ENCODE measurements at regions not wholly inside any gene's neighbourhood (a gene's known extent, or its start where the extent isn't known, plus 50 kb on each side); places are given as distances from the start of the nearest gene placed in this dataset.

GRCh38 chr14:53788566-53788965, 168.1 kb downstream of the BMP4 start:
- Histone ChIP-seq H4K20me1 (ENCODE audit: control insufficient read depth, insufficient read depth, low read depth, low read length) (no peaks in the 10 kb centered on the region), H3K4me1 (ENCODE audit: control insufficient read depth, low read length) (no peaks in the 10 kb centered on the region), H3K79me2 (ENCODE audit: control insufficient read depth, low read length) (no peaks in the 10 kb centered on the region), H3K27ac (ENCODE audit: low read depth, low read length) (no peak overlapping the region), H3K36me3 (ENCODE audit: control insufficient read depth, low read length) (no peaks in the 10 kb centered on the region), H3K9me3 (ENCODE audit: control insufficient read depth, insufficient read depth, low read length) (no peaks in the 10 kb centered on the region), H3K4me3 (ENCODE audit: low read length) (no peak overlapping the region), H3K4me2 (ENCODE audit: low read length) (no peak overlapping the region), H3F3A (ENCODE audit: control insufficient read depth, insufficient read depth) (no peaks in the 10 kb centered on the region), H3K9me2 (replicated peaks; ENCODE audit: control insufficient read depth, low read length) (no peaks in the 10 kb centered on the region), H3K27me3 (ENCODE audit: control insufficient read depth, low read length) (no peaks in the 10 kb centered on the region)
- TF ChIP-seq, protein P1, sequence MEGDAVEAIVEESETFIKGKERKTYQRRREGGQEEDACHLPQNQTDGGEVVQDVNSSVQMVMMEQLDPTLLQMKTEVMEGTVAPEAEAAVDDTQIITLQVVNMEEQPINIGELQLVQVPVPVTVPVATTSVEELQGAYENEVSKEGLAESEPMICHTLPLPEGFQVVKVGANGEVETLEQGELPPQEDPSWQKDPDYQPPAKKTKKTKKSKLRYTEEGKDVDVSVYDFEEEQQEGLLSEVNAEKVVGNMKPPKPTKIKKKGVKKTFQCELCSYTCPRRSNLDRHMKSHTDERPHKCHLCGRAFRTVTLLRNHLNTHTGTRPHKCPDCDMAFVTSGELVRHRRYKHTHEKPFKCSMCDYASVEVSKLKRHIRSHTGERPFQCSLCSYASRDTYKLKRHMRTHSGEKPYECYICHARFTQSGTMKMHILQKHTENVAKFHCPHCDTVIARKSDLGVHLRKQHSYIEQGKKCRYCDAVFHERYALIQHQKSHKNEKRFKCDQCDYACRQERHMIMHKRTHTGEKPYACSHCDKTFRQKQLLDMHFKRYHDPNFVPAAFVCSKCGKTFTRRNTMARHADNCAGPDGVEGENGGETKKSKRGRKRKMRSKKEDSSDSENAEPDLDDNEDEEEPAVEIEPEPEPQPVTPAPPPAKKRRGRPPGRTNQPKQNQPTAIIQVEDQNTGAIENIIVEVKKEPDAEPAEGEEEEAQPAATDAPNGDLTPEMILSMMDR (IDR thresholded peaks at IDR 0.05; ENCODE audit: low read depth, low read length, poor library complexity, severe bottlenecking), result no peak
- TF ChIP-seq EZH2phosphoT487 (IDR thresholded peaks at IDR 0.05; ENCODE audit: borderline replicate concordance, low read length), result no peak

DNA sequence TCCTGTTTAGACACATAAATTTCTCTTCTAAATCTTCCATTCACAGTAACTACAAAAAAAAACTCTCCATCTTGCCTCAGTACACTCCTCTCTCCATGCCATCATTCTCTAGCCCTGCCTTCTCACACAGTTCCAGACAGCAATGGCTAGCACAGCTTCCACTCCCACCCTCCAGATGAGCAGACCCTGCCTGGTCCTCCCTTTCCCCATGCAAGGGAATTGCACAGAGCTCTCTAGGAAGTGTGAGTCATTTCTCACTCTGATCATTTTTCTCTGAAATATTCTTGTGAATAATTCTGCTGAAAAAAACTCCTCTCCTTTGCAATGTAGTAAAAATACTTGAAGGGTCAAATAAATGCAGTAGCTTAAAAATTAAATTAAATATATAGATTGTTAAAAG, 170.6 kb downstream of the BMP4 start:
- Histone ChIP-seq H4K20me1 (ENCODE audit: control insufficient read depth, insufficient read depth, low read depth, low read length) (no peaks in the 10 kb centered on the region), H3F3A (ENCODE audit: control insufficient read depth, insufficient read depth) (no peaks in the 10 kb centered on the region), H3K4me1 (ENCODE audit: control insufficient read depth, low read length) (no peaks in the 10 kb centered on the region), H3K36me3 (ENCODE audit: control insufficient read depth, low read length) (no peaks in the 10 kb centered on the region), H3K9me3 (ENCODE audit: control insufficient read depth, insufficient read depth, low read length) (no peaks in the 10 kb centered on the region), H3K9me2 (replicated peaks; ENCODE audit: control insufficient read depth, low read length) (no peaks in the 10 kb centered on the region), H3K79me2 (ENCODE audit: control insufficient read depth, low read length) (no peaks in the 10 kb centered on the region), H3K4me2 (ENCODE audit: low read length) (no peak overlapping the region), H3K27ac (ENCODE audit: low read depth, low read length) (no peak overlapping the region), H3K4me3 (ENCODE audit: low read length) (no peak overlapping the region), H3K27me3 (ENCODE audit: control insufficient read depth, low read length) (no peaks in the 10 kb centered on the region)
- TF ChIP-seq, protein P1 (IDR thresholded peaks at IDR 0.05; ENCODE audit: low read depth, low read length, poor library complexity, severe bottlenecking), result no peak
- TF ChIP-seq EZH2phosphoT487 (IDR thresholded peaks at IDR 0.05; ENCODE audit: borderline replicate concordance, low read length), result no peak

DNA sequence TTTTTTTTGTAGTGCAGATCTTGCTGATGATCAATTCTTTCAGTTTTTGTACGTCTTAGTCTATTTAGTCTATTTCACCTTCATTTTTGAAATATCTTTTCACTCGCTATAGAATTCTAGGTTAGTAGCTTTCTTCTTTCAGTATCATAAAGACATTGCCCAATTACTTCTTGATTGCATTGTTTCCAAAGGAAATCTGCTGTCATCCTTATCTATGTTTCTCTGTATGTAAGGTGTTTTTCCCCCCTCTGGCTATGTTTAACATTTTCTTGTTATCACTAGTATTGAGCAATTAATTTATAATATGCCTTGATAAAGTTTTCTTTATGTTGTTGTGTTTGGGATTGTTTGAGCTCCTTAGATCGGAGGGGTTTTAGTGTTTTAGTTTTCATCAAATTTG, 171.9 kb downstream of the BMP4 start:
- no peaks in the 10 kb centered on the region for H4K20me1 ChIP-seq (ENCODE audit: control insufficient read depth, insufficient read depth, low read depth, low read length)
- no peaks in the 10 kb centered on the region for H3K27me3 ChIP-seq (ENCODE audit: control insufficient read depth, low read length)
- no peaks in the 10 kb centered on the region for H3K36me3 ChIP-seq (ENCODE audit: control insufficient read depth, low read length)
- H3K4me3 ChIP-seq (ENCODE audit: low read length), result no peak overlapping the region
- H3K9me3 ChIP-seq (ENCODE audit: control insufficient read depth, insufficient read depth, low read length), result no peaks in the 10 kb centered on the region
- H3K79me2 ChIP-seq (ENCODE audit: control insufficient read depth, low read length), result no peaks in the 10 kb centered on the region
- no peak overlapping the region for H3K27ac ChIP-seq (ENCODE audit: low read depth, low read length)
- TF ChIP-seq, protein P1 (IDR thresholded peaks at IDR 0.05; ENCODE audit: low read depth, low read length, poor library complexity, severe bottlenecking), result no peak
- no peak for TF ChIP-seq EZH2phosphoT487 (IDR thresholded peaks at IDR 0.05; ENCODE audit: borderline replicate concordance, low read length)
- no peaks in the 10 kb centered on the region for H3K9me2 ChIP-seq (replicated peaks; ENCODE audit: control insufficient read depth, low read length)
- H3F3A ChIP-seq (ENCODE audit: control insufficient read depth, insufficient read depth), result no peaks in the 10 kb centered on the region
- H3K4me2 ChIP-seq (ENCODE audit: low read length), result no peak overlapping the region
- H3K4me1 ChIP-seq (ENCODE audit: control insufficient read depth, low read length), result no peaks in the 10 kb centered on the region

GRCh38 chr14:53783256-53783655, 173.4 kb downstream of the BMP4 start:
- H4K20me1 ChIP-seq (ENCODE audit: control insufficient read depth, insufficient read depth, low read depth, low read length), result no peaks in the 10 kb centered on the region
- H3K4me3 ChIP-seq (ENCODE audit: low read length), result no peak overlapping the region
- no peaks in the 10 kb centered on the region for H3K36me3 ChIP-seq (ENCODE audit: control insufficient read depth, low read length)
- no peaks in the 10 kb centered on the region for H3K9me3 ChIP-seq (ENCODE audit: control insufficient read depth, insufficient read depth, low read length)
- no peak overlapping the region for H3K4me2 ChIP-seq (ENCODE audit: low read length)
- TF ChIP-seq, protein P1 (IDR thresholded peaks at IDR 0.05; ENCODE audit: low read depth, low read length, poor library complexity, severe bottlenecking), result no peak
- TF ChIP-seq EZH2phosphoT487 (IDR thresholded peaks at IDR 0.05; ENCODE audit: borderline replicate concordance, low read length), result no peak
- no peaks in the 10 kb centered on the region for H3K9me2 ChIP-seq (replicated peaks; ENCODE audit: control insufficient read depth, low read length)
- H3K79me2 ChIP-seq (ENCODE audit: control insufficient read depth, low read length), result no peaks in the 10 kb centered on the region
- H3K4me1 ChIP-seq (ENCODE audit: control insufficient read depth, low read length), result no peaks in the 10 kb centered on the region
- H3F3A ChIP-seq (ENCODE audit: control insufficient read depth, insufficient read depth), result no peaks in the 10 kb centered on the region
- no peak overlapping the region for H3K27ac ChIP-seq (ENCODE audit: low read depth, low read length)
- H3K27me3 ChIP-seq (ENCODE audit: control insufficient read depth, low read length), result no peaks in the 10 kb centered on the region

Data from DOHH2 (cell line).